ENCODE measurements at regions not wholly inside any gene's neighbourhood (a gene's known extent, or its start where the extent isn't known, plus 50 kb on each side); places are given as distances from the start of the nearest gene placed in this dataset.

- Histone ChIP-seq H3K4me1 (peaks cover 0 to 54% (median 8%) of the 10 kb centered on the region in 9 donors), H3K27me3 (peaks cover 0 to 6% (median 0%) of the 10 kb centered on the region in 7 donors), H3K9me3 (peaks cover 0 to 16% (median 0%) of the 10 kb centered on the region in 11 donors), H3K36me3 (no peaks in the 10 kb centered on the region), H3K4me3 (no peak overlapping the region), H3K27ac (peak overlapping the region in 1 of 10 donors; percentile 88)
- intact Hi-C loops (cut with DNase I), result loop anchor here in 9 of 10 donors (1.0 to 10.0 kb wide), 7 partner anchors 70 to 410 kb away; partner anchors contain the start of genes RNF24 (in 5 of the 9), CENPB (in 1 of the 9), PANK2 (in 1 of the 9) and SPEF1 (in 1 of the 9)
- DNase-seq (no peak), ATAC-seq (no peak)
- TF ChIP-seq, protein P1, sequence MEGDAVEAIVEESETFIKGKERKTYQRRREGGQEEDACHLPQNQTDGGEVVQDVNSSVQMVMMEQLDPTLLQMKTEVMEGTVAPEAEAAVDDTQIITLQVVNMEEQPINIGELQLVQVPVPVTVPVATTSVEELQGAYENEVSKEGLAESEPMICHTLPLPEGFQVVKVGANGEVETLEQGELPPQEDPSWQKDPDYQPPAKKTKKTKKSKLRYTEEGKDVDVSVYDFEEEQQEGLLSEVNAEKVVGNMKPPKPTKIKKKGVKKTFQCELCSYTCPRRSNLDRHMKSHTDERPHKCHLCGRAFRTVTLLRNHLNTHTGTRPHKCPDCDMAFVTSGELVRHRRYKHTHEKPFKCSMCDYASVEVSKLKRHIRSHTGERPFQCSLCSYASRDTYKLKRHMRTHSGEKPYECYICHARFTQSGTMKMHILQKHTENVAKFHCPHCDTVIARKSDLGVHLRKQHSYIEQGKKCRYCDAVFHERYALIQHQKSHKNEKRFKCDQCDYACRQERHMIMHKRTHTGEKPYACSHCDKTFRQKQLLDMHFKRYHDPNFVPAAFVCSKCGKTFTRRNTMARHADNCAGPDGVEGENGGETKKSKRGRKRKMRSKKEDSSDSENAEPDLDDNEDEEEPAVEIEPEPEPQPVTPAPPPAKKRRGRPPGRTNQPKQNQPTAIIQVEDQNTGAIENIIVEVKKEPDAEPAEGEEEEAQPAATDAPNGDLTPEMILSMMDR (IDR thresholded peaks at IDR 0.05), result no peak
- WGBS, 2 donors, result 76 to 85% methylated on average over 4 of the region's 4 CpGs
These were observed 63.9 kb upstream of the SMOX start for GRCh38 chr20:4084721-4085120.

DNA sequence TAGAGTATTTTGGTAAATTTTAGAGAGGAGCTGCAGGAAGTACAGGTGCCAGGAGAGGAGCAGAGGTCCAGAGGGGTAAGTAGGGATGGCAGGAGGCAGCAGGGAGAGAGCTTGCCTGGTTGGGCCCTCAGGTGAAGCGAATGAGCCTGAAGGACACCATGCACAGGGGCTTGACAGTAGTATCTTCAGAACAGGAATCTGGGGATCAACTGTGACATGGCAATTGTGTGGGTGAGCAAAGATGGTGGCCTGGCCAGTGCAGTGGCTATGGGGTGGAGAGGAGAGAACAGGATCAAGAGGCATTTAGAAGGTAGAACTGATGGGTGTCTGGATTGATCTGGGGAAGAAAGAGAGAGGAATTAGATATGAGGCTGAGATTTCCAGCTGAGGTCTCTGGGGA, 64.5 kb upstream of the SMOX start:
- H3K27me3 ChIP-seq, result peaks cover 0 to 6% (median 0%) of the 10 kb centered on the region in 7 donors
- no peak overlapping the region for H3K4me3 ChIP-seq
- peak overlapping the region in 2 of 10 donors; percentile 8 to 88 for H3K27ac ChIP-seq
- TF ChIP-seq, protein P1 (IDR thresholded peaks at IDR 0.05), result no peak
- no peaks in the 10 kb centered on the region for H3K36me3 ChIP-seq
- 93 to 100% methylated on average over 1 of the region's 1 CpG for WGBS, 2 donors
- DNase-seq (no peak), ATAC-seq (no peak)
- intact Hi-C loops (cut with DNase I), result loop anchor here in 8 of 10 donors (2.0 to 10.0 kb wide), 4 partner anchors 69 to 409 kb away; partner anchors contain the start of genes RNF24 (in 5 of the 8), CENPB (in 1 of the 8) and SPEF1 (in 1 of the 8)
- H3K4me1 ChIP-seq, result peaks cover 0 to 53% (median 8%) of the 10 kb centered on the region in 9 donors
- peaks cover 0 to 16% (median 0%) of the 10 kb centered on the region in 11 donors for H3K9me3 ChIP-seq

GRCh38 chr20:4083098-4083865, 65.3 kb upstream of the SMOX start:
- DNase-seq (peak in 1 of 2 donors; percentile 30), ATAC-seq (peak in 6 of 8 donors; percentile 3 to 42 (median 20))
- Histone ChIP-seq H3K4me3 (no peak overlapping the region), H3K4me1 (peaks cover 0 to 53% (median 8%) of the 10 kb centered on the region in 9 donors), H3K36me3 (no peaks in the 10 kb centered on the region), H3K9me3 (peaks cover 0 to 16% (median 0%) of the 10 kb centered on the region in 11 donors), H3K27ac (peak overlapping the region in 5 of 10 donors; percentile 8 to 88 (median 41)), H3K27me3 (peaks cover 0 to 6% (median 0%) of the 10 kb centered on the region in 7 donors)
- intact Hi-C loops (cut with DNase I), result loop anchor here in 5 of 10 donors (10.0 kb wide), 3 partner anchors 188 to 408 kb away; partner anchors contain the start of genes CENPB (in 1 of the 5) and SPEF1 (in 1 of the 5)
- 25 to 26% methylated on average over 6 to 7 of the region's 11 CpGs for WGBS, 2 donors
- TF ChIP-seq, protein P1 (IDR thresholded peaks at IDR 0.05), result no peak

GRCh38 chr20:4082406-4083097, 66.1 kb upstream of the SMOX start:
- peaks cover 0 to 6% (median 0%) of the 10 kb centered on the region in 7 donors for H3K27me3 ChIP-seq
- TF ChIP-seq, protein P1 (IDR thresholded peaks at IDR 0.05), result no peak
- peaks cover 0 to 53% (median 8%) of the 10 kb centered on the region in 9 donors for H3K4me1 ChIP-seq
- H3K27ac ChIP-seq, result peak overlapping the region in 5 of 10 donors; percentile 19 to 88 (median 53)
- no peak overlapping the region for H3K4me3 ChIP-seq
- DNase-seq (peak; percentile 44 to 55), ATAC-seq (peak; percentile 33 to 71 (median 46))
- 32 to 36% methylated on average over 6 to 7 of the region's 7 CpGs for WGBS, 2 donors
- peaks cover 0 to 16% (median 0%) of the 10 kb centered on the region in 11 donors for H3K9me3 ChIP-seq
- intact Hi-C loops (cut with DNase I), result loop anchor here in 5 of 10 donors (10.0 kb wide), 3 partner anchors 188 to 408 kb away; partner anchors contain the start of genes CENPB (in 1 of the 5) and SPEF1 (in 1 of the 5)
- no peaks in the 10 kb centered on the region for H3K36me3 ChIP-seq

All from heart right ventricle (tissue), 16 donors.